SK-N-SH (cell line): ENCODE measurements at regions not wholly inside any gene's neighbourhood (a gene's known extent, or its start where the extent isn't known, plus 50 kb on each side); places are given as distances from the start of the nearest gene placed in this dataset.

Experiments
- CTCF ChIP-seq: fragments of 200-600 bp; sonication (generic); IDR thresholded peaks from 2 replicates; pipeline ENCODE4 v1.6.1; 2017; ENCODE audit warnings: antibody characterized with exemption, mild to moderate bottlenecking, moderate library complexity
- TAF1 ChIP-seq: IDR thresholded peaks from 2 replicates; pipeline ENCODE4 v1.6.1; 2012; ENCODE audit warnings: low read depth, mild to moderate bottlenecking, low read length, moderate library complexity, borderline replicate concordance
- USF2 ChIP-seq: fragments of 150-350 bp; IDR thresholded peaks from 2 replicates; pipeline ENCODE4 v1.6.1; 2017; ENCODE audit warnings: antibody characterized with exemption, low read length, low read depth, borderline replicate concordance

GRCh38 chr16:62940569-62940968, 904.3 kb upstream of the CDH8 start:
- TF ChIP-seq CTCF = no peak
- TF ChIP-seq TAF1 = no peak
- no peak for TF ChIP-seq USF2
